Medulla oblongata (tissue), 1 donor: ENCODE measurements at regions not wholly inside any gene's neighbourhood (a gene's known extent, or its start where the extent isn't known, plus 50 kb on each side); places are given as distances from the start of the nearest gene placed in this dataset.
A peak's percentile ranks its signal among the peaks of the same experiment; 100 is the strongest.
"Not testable (repeated sequence)": the region's sequence is repeated elsewhere in the genome, so short reads cannot be mapped to it uniquely, and the experiment has no call there.

Experiments used
- DNase-seq: peaks from one replicate; pipeline ENCODE4 v3.0.0-alpha.2; 2015; ENCODE audit errors: extremely low spot score

DNA sequence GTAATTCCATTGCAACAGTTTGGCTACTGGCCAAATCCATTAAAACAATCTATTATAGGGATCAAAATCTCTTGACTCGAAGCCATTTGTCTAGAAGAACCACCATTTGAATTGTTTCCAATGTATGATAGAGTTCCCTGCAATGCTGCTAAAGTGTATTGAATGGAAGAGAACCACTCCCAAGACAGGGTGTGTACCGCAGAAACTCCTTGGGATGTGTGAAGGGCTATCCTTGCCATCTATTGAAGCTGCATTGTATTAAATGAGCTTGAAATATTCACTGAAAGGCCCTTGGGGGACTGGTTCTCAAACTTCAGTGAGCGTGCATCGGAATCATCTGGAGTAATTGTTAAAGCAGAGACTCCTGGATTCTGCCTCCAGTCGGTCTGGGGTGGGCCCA lies 260.4 kb upstream of the MEIS1 start:
- DNase-seq, result no peak

DNA sequence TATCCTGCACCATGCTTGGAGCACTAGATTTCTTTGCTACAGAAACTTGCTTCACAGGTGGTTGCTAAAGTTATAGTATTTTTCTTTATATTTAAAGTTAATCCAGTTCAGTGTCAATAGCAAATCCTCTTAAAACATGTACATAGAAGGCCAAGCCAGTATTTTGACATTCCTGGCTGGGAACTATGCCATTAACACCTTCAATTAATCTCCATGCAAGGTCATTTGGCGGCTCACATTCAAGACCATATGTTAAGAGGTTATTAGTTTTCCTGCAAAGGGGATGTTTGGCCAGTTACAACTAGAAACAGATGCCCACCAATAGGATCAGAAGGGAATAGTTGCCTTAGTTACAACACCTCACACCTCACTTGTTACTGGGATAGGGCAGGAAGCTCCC lies 261.3 kb upstream of the MEIS1 start:
- no peak for DNase-seq

DNA sequence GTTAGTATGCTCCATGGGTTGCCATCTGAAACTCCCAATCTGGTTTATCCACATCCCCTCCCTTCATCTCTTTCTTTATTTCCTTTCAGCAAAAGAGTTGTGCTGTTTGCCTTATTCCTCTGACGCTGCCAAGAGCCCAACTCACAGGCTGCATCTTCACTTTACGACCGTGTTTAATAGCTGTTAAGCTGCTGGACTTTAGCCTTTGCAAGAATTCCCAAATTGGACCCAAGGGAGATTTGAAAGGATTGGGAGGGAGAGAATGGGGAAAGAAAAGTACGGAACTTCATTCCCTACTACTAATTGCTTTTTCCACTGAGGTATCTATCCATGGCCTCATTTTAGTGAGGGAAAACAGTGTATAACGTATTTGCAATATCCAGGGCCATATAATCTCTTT lies 263.4 kb upstream of the MEIS1 start:
- no peak for DNase-seq

DNA sequence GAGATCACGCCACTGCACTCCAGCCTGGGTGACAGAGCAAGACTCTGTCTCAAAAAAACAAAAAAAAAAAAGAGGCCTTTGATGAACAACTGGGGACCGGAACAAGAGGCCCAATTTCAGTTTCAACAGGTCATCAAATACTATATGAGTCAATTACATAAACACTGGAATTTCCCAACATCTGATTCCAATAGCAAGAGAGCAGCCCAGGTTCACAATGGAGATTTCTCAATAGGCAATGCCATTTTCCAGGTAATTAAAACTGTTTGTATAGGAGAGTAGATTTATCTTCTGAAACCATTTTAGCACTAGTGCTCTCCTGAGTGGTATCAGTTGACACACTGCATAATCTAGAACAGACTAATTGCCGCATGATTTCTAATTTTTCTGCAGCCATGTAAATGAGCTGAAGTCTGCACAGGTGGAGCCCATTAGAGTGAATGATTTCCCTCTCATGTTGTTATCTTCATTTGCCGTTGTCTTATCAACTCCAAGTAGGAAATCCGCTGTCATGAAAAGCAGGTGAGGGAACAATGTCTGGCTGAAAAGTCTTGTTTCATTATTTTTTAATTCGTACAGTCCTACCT lies 264.1 kb upstream of the MEIS1 start:
- DNase-seq, result no peak

DNA sequence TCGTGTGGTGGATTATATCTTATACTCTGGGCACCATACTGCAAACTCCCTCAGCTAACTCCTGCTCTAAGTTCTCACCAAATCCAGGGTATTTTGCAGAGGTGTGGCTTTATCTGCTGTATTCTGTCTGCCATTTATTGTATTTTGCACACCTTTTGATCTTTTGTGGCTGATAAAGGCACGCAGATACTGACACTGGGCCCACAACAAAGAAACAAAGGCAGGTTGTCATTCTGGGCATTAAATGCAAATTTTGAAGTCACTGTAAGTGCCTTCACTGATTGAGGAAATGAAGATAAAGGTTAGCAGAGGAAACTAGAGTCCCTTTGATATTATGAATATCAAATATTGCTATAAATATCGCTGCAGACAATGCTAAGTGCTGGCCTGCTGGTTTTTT lies 265.8 kb upstream of the MEIS1 start:
- no peak for DNase-seq

DNA sequence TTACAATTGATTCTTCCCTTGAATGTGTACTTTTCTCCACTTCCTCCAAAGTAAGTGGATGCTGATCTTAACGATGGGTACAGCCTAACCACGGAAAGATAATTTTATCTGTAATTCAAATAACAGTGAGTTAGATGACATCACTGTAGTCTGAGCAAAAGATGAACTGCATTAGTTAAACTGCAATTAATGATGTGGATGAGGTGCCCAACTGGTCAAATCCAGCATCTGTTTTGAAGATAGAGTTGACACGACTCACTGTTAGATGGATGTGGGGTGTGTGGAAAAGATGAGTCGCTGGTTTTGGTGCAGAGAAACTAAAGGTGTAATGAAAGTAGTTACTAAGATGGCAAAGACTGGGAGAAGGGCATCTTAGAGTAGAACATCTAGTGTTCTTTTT lies 270.5 kb upstream of the MEIS1 start:
- no peak for DNase-seq

DNA sequence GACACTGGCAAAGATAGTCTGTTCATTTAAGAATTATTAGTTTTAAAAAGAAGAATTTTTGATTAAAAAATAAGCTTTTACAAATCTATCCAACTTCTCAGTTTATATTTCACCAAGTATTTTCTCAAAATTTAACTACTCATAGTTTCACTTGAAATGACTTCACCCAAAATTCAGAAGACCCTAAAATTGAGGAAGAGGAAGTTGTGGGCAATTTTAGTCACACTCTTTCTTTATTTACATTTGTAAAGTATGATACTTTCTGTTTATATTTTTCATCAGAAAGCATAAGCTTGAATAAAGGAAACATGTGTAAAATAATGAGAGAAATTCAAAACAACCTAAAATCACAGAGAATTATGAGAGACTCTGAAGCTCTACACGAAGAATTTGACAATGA lies 278.8 kb upstream of the MEIS1 start:
- DNase-seq, result no peak

DNA sequence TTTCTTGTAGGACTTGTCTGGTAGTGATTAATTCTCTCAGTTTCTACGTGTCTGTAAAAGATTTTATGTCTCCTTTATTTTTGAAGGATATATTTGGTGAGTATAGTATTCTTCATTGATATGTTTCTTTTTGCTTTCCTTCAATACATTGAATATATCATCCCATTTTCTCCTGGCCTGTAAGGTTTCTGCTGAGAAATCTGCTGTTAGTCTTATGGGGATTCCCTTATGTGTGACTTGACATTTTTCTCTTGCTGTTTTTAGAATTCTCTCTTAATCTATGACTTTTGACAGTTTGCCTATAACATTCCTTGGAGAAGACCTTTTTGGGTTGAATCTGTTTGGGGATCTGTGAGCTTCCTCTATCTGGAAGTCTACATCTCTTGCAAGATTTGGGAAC lies 281.0 kb upstream of the MEIS1 start:
- DNase-seq, result no peak

DNA sequence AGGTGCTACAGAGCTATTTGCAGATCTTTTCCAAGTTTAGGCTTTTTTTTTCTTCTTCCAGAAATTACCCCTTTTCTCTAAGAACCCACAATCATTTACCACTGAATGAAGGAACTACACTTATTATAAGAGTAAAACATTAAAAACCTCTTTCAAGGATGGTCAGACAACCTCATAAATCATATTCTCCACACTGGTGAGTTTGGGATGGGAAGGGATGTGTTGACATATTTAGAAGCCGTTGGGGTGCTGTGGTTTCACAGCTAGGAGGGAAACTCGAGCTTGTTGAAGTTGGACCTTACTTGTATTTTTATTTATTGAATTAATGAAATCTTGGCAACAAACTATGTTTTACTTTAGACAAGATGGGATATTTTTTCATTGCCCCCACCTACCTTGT lies 289.4 kb upstream of the MEIS1 start:
- DNase-seq, result no peak

DNA sequence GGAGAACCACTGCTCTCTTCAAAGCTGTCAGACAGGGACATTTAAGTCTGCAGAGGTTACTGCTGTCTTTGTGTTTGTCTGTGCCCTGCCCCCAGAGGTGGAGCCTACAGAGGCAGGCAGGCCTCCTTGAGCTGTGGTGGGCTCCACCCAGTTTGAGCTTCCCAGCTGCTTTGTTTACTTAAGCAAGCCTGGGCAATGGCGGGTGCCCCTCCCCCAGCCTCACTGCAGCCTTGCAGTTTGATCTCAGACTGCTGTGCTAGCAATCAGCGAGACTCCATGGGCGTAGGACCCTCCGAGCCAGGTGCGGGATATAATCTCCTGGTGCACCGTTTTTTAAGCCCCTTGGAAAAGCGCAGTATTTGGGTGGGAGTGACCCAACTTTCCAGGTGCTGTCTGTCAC lies 290.6 kb upstream of the MEIS1 start:
- DNase-seq, result not testable (repeated sequence)

DNA sequence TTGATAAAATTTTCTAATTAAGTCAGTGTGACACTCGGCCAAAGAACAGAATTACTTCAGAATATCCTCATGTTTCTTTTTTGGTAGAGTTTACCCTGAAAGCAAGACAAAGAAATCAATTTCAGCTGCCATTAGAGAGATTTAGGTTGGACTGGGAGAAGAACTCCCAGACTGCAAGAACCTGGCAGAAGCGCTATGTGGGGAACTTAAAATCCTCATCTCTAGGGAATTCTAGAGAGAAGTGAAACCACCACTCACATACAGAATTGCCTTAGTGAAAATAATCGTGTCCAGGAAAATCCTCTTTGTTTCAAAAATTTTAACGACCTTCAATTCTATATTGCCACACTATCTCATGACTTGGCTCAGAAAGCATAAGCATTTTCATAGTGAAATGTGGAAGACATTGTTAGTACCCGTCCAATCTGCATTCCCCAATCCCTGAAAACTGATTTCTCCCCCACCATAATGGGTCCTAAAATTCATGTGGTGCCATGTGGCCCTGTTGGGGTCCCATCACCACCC lies 297.3 kb upstream of the MEIS1 start:
- DNase-seq, result no peak

DNA sequence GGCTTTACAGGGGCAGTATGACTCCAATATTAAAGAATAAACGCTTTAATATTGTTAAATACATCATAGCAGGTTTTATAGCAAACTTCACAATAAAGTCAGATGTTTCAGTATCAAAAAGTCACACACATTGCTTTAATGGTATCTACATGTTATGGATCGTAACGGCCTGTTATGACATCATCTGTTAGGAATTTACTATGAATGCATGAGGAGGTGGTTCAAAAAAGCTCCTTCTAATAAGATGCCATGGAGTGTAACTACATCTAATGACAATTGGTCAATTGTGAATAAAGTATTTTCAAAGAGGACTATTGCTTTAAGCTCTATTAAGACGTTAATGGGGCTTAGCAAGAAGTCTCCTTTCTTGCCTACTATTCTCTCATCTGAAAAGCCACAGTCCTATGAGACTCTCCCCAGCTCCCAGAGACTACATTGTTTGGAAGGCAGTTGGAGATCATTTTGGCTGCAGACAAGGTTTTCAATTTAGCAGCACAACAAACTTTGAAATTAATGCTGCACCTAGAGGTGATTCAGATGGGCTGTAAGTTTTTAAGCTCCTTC lies 300.7 kb upstream of the MEIS1 start:
- DNase-seq, result no peak

DNA sequence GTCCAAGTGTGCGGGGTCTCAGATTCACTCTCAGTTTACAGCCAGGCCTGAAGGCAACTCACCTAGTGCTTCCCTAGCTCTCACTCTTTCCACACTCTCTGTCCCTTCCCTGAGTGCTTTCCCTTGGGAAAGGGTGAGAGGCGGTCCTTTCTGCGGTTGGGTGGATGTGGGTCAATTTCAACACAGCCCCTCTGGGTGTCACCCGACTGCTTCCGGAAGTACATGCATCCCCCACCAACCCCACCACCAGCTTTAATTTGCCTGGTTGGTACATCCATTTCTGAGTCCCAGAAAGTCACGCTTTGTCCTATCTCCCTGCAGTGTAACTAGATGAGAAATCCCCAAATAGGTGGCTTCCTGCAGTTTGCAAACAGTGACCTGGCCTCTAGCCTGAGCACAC lies 307.3 kb upstream of the MEIS1 start:
- DNase-seq, result no peak

DNA sequence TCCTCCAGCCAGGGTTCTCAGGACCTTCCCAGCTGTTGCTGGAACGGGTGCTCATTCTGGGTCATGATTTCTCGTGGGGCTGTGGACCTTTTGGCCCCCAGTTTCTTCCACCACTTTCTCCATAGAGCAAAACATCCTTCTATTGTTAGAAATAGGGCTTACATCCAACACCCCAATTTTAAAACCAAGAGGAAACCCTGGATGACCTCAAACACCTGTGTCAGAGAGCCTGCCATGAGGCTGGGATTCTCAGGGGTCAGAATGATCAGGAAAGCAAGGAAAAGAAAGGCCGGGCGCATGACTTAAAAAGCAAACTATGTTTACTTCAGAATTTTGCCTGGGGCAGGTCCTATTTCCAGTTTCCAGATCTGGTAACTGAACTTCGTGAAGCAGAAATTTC lies 307.9 kb upstream of the MEIS1 start:
- no peak for DNase-seq

DNA sequence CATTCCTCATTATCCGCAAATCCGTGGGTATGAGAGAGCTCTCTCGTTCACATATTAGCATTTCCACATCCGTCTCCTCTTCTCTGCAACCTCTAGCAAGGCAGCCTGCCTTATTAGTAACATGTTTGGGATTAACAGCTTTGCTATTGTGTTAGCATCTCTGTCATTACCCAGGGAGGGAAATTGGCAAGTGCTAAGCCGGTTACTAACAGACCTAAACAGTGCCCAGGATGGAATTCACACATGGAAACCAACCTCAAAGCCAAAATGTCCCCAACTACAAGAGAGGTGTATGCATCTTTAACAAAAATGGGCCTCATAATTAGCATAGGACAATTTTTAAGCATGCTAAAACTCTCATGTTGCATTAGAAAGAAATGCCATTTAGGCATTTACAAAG lies 309.0 kb upstream of the MEIS1 start:
- no peak for DNase-seq

DNA sequence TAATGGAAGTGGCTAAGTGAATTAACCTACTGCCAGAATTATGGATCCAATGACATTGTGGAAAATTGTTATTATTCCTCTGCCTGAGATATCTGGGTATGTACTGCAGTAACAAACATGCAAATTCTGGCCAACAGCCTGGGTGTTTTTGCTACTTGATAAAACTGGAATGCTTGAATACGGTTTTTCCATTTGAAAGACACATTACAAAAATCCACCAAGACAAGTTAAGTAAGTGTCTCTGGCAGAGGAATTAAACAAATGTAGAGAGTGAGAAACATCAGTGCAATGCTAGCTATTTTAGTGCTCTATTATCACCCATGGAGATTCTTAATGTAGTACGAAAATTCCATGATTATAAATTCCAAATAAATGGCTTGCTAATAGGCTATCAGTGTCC lies 312.4 kb upstream of the MEIS1 start:
- DNase-seq, result no peak

DNA sequence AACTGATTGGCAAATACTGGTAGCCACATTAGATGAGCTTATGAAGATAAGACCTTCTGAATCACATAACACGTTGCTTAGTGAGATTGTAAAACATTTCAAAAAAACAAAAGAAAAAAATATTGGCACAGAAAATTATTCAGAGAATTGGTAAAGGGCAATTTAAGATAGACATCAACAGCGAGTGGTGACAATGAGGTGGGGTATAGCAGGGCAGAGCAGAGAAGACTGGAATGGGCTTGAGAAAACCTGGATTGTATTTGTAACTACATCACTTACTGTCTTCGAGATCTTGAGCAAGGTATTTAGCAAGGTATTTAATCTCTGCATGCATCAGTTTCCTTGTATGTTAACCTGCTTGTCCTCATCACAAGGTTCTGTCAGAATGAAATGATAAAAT lies 313.0 kb upstream of the MEIS1 start:
- no peak for DNase-seq

DNA sequence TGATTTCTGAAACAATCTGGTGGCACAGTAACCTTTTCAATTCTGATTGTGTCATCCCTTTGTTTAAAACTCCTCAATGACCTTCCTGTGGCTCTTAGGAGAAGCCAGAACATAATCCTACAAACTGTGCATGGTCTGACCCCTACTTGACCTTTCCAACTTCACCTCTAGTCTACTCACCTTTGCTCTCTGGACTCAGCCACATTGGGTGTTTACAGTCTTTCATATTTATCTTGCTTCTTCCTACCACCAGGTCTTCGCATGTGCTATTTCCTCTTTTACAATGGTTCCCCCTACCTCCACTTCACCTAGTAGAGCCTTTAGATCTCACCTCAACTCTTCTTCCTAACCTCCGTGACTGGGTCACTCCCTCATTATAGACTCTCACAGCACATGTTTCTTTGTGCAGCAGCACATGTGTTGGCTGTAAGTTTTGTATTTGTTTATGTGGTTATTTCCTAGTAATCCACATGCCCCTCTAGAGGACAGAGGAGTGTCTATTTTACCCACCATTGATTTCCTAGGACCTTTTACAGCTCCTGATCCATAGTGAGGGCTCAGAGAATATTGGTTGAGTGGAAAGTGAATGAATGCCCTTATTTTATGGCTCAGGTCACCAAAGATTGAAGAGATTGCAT lies 320.8 kb upstream of the MEIS1 start:
- DNase-seq, result no peak

DNA sequence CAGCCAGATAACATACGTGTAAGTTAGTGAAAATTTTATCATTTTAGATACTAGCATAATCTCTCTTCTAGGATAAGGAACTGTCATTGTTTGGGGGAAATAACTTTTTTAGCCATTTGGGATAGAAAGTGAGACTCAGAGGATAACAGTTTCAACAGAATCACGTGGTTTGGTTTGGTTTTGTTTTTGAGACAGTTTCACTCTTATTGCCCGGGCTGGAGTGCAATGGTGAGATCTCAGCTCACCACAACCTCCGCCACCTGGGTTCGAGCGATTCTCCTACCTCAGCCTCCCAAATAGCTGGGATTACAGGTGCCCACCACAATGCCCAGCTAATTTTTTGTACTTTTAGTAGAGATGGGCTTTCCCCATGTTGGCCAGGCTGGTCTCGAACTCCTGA lies 323.2 kb upstream of the MEIS1 start:
- no peak for DNase-seq

DNA sequence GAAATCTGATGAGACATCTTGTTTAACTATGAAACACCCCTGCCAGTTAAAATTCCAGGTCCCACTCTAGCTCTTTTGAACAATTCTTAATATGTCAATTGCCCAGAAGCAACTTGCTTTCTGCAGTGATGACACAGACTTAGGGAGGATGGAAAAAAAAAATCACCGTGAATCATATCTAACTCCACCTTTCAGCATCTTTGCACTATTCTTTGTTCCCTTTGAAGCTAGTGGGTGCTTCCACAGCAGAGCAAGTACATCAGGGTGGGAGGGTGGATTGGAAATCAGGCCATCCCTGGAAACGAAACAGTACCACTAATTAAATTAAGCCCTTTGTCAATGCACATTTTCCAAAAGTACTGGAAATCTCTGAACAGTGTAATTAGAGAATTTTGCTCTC lies 324.3 kb upstream of the MEIS1 start:
- no peak for DNase-seq

DNA sequence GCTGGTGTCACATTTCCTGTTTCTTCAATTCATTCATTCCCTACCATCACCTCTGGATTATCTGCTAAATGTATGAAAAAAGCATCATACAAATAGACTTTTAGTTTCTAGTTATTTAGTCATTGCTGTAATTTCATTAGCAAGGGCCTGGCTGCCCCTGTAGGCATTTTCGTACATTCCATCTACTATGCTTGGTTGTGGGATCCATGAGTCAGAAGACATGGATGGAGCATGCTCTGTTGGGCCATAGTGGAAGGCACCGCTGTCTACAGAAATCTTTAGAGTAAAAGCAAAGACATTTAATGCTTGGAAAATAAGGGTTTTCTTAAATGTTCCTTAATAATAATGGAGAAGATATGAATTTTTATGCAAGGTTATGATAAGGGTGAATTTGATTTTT lies 324.8 kb upstream of the MEIS1 start:
- DNase-seq, result no peak

DNA sequence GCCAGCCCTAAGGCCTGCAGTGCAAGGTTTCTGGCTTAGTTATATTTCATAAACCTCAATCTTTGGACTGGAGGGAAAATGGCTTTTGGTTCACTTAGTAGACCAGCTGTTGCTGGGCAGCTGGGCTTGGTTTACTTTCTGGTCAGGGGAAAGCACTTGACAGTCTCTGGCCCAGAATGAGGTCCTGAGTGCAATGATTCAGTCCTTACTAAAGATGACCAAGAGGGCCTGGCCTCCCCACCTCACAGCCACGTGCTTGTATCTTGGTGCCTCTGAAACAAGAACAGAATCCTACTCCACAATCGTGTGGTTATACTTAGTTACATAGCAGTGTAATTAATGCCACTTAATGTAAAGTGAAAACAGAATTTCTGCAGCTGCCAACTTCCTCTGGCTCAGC lies 325.5 kb upstream of the MEIS1 start:
- DNase-seq, result no peak

DNA sequence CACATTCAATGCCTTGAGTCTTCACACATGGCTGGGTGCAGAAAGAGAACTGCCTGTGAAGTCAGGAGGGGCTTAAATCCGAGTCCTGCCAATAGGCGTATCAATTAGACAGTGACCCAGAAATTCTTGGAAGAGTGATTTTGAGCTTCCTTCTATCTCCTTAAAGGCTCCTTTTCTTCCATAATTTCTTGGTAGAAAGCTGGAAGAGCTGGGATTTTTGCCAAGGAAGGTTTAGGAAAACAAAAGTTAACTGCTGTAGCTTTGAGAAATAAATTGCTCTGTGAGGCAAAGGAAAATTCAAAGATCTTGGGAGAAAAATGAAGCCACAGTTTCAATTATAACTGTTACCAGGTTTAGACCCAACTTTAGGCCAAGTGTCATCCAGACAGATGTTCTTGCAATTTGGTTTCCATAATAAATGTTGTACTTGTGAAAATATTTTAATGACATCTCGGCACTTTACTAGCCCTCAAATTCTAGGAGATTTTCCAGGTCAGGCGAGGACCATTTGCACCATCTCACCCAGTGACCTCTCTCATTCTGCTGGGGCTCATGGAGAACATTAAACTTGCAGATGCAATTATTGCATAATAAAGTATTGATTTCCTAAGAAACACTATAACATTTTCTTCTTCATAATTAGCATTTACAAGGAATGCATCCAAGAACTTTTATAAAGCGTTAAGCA lies 329.7 kb upstream of the MEIS1 start:
- DNase-seq, result peak; percentile 9
